ENCODE measurements at regions not wholly inside any gene's neighbourhood (a gene's known extent, or its start where the extent isn't known, plus 50 kb on each side); places are given as distances from the start of the nearest gene placed in this dataset.

DNA sequence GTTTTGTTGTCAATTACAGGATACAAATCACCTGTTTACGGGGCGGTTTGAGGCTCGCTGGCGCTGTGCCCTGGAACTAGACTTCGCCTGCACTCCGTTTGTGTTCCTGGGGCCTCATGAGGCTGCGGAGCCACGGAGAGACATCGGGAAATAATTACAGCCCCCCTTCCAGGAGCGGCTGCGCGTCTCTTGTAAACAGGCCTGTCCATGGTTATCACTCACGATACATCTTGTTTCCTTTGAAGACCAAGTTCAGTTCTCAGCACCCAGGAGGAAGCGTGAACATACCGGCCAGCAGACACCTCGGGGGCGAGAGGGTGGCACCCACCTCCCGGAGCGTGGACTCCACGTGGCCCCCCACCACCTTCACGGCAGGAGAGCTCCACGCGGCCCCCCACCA lies 297.1 kb upstream of the IRX4 start:
- TF ChIP-seq EZH2 (IDR thresholded peaks at IDR 0.05; ENCODE audit: borderline replicate concordance, low read depth, low read length, severe bottlenecking) = no peak
- TF ChIP-seq, protein P1, sequence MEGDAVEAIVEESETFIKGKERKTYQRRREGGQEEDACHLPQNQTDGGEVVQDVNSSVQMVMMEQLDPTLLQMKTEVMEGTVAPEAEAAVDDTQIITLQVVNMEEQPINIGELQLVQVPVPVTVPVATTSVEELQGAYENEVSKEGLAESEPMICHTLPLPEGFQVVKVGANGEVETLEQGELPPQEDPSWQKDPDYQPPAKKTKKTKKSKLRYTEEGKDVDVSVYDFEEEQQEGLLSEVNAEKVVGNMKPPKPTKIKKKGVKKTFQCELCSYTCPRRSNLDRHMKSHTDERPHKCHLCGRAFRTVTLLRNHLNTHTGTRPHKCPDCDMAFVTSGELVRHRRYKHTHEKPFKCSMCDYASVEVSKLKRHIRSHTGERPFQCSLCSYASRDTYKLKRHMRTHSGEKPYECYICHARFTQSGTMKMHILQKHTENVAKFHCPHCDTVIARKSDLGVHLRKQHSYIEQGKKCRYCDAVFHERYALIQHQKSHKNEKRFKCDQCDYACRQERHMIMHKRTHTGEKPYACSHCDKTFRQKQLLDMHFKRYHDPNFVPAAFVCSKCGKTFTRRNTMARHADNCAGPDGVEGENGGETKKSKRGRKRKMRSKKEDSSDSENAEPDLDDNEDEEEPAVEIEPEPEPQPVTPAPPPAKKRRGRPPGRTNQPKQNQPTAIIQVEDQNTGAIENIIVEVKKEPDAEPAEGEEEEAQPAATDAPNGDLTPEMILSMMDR (IDR thresholded peaks at IDR 0.05; ENCODE audit: extremely low read depth in 1 of 2, insufficient read depth in 1 of 2, low read depth in 1 of 2, low read length in 2 of 2) = no peak

Data from endothelial cell of umbilical vein (primary cell).